Cerebellar cortex (tissue), 1 donor: ENCODE measurements at regions not wholly inside any gene's neighbourhood (a gene's known extent, or its start where the extent isn't known, plus 50 kb on each side); places are given as distances from the start of the nearest gene placed in this dataset.

ENCODE experiments used
- DNase-seq: peaks from one replicate; pipeline ENCODE4 v3.0.0-alpha.2; 2015; ENCODE audit warnings: low spot score

DNA sequence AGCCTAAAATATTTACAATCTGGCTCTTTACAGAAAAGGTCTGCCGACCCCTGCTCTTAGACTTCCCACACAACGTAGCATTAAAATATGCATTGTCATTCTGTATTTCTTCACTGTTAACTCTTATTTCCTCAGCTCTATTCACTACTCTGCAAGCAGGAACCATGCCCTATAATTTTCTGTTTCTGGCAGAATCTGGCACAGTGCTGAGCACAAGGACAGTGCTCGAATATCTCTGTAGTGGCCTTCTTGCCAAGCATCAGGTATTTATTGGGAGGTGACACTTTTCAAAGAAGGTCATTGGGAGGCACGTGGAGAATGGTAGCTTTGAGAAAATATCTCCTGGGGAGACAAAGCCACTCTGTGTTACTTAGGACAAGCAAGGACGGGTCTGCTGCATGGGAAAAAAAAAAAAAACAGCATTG is 77.9 kb downstream of the PSMG1 start:
- DNase-seq: no peak

DNA sequence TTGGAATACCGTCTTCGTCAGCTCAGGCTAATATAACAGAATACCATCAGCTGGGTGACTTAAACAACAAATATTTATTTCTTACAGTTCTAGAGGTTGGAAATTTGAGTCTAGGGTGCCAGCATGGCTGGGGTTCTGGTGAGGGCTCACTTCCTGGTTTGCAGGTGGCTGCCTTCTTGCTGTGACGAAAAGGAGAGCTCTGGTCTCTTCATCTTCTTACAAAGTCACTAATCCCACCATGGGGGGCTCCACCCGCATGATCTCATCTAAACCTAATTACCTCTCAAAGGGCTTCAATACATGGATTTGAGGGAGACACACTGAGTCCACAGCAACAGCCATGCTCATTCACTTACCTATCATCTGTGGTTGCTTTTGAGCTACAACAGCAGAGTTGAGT is 78.3 kb downstream of the PSMG1 start:
- no peak for DNase-seq

DNA sequence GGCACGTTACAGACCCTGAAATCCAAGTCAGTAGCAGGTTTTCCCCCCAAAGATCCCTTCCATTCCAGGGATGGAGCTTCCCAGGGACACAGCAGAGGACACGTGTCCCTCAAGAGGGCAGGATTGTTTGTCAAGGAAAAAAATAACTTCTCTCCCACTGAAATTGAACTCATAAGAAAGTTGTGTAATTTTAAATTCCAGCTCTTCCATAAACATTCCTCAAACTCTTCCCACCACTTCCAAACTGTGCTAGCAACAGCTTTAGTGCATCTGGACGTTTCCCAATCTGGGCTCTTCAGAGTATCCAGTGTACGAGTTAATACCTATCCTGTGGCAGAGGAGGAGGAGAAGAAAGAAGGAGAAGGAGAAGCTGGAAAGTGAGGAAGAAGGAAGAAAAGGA is 79.6 kb downstream of the PSMG1 start:
- DNase-seq: no peak

DNA sequence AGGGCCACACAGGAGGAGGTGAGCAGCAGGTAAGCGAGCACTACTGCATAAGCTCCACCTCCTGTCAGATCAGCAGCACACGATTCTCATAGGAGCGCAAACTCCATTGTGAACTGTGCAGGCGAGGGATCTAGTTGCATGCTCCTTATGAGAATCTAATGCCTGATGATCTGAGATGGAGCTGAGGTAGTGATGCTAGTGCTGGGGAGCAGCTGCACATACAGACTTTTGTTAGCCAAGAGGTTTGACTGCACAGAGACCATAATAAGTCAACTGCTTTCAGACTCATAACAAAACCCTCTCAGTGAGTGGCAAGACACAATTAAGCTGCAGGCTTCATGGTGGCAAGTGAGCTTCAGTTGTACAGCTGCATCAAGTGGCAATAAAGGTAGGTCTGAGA is 83.4 kb downstream of the PSMG1 start:
- no peak for DNase-seq

DNA sequence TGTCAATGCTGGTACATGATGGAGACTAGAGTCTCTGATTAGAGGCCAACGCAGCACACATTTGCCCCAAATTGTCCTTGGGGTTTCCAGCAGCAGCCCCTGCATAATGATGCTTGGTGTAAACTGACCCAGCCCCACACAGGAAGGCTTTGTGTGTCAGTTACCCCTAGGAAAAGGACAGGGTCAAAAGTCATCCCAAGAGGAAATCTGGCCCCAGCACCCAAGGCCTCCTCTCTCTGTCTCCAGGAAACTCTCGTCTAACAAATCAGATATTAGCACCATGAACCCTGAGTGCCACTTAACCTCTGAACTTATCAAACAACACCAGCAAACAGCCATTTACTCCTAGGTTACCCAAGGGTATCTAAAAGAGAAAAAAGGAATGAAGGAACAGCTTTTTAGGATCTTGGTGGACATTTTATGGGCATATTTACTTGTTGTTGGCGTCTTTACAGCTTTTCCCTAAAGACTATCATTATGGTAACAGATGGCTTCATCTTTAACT is 84.5 kb downstream of the PSMG1 start:
- no peak for DNase-seq

DNA sequence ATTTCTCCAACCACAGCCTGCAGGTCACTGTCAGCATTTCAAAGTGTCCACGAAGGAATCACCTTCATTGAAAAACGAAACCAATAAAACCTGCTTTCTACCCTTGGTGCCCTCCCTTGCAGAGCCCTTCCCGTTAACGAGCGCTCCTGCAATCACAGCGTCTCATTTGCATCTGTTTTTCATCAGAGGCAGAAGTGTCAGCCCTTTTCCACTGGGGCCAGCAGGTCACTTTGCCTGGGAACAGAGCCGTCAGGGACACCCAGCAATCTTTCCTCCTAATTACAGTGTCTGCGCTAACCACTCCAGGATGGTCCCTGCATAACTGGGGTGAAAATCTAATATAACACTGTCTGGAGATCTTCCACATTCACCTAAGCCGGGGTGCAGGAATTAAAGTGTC is 85.3 kb downstream of the PSMG1 start:
- no peak for DNase-seq

DNA sequence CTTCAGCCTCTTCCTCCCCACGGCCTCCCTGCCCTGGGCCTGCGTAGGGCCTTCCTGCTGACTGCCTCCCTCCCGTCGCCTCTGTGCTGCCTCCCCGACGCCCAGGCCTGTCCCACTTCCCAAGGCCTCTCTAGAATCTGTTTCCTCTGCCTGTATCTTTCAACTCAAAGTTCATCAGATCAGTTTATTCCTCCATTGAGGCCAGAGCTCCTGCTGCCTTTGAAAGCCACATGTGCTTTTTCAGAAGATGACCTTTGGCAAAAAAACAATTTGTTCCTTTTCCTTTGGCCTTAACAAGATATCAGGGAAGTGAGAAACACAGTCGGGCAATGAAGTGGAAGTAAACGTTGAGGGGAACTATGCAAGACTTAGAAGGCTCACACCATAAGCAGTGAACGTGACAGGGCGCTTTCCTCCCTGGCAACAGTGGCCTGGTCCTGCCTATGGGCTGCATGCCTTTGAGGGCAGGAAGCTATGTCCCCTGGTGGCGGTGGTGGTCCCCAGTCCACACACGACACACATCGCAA is 85.9 kb downstream of the PSMG1 start:
- no peak for DNase-seq

DNA sequence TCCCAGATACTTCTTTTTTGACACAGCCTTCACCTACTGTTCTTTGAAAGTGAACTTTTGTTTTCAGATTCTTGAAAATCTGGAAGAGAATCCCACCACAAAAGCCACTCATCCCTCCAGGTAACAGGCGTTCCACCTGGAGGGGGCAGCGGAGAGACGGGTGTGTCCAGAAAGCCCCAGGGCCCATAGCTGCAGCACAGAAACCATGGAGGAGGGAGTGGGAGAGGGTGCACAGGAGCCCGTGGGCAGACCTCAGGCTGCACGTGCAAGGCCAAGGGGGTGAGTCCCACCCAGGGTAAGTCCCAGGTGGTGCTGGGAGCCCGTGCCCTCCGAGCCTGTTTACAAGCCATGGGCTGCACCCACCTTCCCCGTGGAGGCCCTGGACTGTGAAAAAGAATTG is 86.5 kb downstream of the PSMG1 start:
- DNase-seq: no peak

DNA sequence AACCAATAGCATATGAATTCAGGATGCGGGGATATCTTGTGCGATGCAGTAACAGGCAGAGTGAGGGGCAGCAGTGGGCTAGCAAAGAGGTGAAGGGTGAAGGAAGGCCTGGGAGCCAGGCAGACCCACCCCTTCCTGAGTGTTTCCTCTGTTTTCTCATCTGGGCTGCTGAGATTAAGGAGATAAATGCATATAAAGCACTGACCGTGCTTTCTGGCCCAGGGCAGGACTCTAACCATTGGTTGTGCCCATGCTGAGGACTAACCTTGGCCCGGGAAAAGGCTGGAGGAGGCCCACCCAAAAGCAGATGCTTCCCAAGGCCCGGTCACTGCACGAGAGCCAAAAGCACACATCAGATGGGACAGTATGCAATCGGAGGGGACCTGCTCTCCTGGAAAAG is 87.6 kb downstream of the PSMG1 start:
- no peak for DNase-seq

DNA sequence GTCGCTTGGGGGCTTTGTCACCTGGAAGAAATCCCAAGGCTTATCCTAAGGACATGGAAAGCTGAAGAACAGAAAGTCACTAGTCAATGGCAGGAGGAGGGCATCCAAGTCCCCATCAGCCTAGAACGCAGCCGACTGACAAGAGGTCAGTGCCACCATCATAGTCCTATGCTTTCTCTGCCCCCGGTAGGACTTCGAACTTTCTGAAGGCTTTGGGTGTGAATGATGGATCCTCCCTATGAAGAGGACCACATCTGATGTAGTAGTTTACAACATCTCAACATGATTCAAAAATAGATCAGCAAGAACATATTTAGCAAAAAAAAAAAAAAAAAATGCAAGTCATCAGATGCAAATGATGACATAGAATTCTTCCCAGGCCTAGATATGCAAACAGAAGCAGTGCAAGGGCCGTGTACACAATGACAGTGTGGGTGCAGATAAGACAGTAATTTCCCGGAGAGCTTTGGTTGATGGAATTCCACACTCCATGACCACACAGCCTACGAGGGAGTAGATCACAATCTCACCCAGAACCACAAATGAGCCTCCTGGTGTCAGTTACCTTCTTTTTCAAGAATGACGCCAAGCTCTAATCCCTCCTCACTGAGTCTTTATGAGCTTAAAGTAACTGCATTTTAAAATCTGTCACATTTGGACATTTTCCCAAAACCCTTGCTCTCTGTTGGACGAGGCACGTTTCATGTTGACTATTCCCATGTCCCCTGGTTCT is 88.2 kb downstream of the PSMG1 start:
- no peak for DNase-seq

DNA sequence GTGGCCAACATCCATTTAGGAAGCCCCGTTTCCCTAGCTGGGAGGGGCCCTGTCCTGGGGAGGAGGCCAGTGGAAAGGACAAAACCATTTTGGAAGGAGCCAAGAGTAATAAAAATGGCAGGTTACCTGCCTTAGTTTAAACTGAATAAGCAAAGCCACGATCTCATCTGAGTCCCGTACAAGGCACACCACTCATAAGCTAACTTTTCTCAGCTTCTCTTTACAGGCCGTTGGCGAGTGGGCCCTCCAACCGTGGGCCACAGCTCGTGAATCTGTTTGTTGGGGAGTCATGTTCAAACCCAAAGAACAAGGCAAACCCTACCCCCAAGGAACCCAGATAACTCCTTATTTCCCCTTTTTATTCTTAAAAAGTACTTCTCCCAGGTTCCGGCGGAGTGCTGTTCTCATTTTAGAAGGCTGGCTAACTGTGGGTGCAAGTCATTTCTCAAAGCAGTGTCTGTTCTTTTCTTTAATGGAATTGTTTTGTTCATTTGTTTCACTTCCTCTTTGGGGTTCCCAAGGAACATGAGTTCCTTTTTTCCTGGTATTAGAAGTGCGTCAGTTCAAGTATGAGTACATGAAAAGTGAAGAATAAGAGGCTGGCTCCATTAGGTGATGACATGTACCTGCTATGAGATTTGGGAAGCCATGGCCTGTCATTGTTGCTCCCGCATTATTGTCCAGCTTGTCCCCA is 89.0 kb downstream of the PSMG1 start:
- no peak for DNase-seq

DNA sequence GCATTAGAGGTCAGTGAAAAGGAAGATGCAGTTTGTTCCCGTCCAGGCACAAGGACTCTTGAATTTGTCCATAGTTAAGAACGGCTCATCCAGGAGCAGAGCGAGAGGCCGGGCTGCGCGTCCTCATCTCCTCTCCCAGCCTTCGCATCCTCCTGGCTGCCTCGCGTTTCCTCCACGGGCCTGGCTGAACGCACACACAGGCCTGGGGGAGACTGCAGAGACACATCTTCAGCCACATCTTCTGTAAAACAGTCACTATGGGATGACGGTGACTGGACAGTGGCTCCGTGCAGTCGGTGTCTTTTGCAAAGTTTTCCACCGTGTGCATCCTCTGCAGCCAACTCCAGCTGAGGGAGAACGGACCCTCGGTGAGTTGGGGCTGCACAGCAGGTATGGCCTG is 89.7 kb downstream of the PSMG1 start:
- no peak for DNase-seq

DNA sequence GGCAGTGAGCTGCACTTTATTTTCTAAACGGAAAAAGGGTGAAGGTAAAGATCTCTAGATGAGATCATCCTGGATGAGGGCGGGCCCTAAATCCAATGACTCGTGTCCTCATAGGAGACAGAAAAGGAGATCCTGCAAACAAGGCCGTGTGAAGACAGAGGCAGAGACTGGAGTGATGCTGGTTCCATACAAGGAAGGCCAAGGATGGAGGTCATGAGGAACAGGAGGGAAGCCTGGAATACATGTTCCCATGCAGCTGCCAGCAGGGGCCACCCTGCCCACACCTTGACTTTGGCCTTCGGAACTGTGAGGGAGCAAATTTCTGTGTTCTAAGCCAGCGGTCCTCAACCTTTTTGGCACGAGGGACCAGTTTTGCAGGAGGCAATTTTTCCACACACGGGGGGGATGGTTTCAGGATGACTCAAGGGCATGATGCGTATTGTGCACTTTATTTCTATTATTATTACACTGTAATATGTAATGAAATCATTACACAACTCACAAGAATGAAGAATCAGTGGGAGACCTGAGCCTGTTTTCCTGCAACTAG is 94.3 kb downstream of the PSMG1 start:
- DNase-seq: no peak

DNA sequence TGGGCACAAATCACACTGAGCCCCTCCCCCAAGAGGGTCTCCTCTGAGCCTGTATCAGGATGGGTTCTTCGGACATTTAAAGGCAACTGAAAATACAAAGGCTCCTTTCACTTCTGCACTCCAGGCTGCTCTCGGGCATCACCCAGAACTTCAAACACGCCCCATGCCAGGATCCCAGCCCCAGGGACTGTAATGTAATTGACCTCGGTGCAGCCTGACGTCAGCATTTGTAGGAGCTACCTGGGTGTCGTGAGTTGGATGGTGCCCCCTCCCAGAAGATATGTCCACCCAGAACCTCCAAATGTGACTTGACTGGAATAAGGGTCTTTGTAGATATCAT is 95.2 kb downstream of the PSMG1 start:
- DNase-seq: no peak

DNA sequence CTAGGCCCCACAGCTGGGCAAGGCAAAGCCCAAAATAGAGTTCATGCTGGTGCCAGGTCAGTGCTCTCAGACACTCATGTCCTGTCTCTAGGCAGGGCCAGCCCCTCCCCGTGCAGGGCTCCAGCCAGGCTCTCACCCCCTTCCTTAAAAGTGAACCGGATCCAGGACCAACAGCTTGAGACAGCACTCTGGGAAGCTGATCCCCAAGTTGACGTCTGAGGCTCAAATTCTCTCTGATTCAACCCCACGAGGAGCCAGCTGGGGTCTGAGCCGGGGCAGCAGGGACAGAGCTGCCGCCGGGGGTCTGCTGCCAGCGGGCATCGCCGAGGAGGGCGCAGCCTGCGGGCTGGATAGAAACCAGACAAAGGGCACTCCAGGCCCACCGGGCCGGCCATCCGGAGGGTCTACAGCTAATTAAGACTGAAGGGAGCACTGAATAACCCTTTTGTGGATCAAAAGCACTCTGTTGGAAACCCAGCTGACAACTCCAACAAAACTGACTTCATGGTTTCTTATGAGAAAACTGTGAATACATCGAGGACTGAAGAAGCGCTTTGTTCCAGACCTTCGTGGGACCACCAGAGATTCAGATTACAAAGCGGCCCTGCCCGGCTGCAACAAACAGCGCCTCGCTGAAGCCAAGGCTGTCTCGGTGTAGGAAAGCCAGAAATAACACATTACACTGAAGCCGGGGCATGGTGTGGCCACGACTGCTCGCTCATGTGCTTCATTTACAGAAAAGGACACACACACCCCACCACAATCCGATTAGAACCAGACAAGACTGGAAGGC is 95.8 kb downstream of the PSMG1 start:
- no peak for DNase-seq

DNA sequence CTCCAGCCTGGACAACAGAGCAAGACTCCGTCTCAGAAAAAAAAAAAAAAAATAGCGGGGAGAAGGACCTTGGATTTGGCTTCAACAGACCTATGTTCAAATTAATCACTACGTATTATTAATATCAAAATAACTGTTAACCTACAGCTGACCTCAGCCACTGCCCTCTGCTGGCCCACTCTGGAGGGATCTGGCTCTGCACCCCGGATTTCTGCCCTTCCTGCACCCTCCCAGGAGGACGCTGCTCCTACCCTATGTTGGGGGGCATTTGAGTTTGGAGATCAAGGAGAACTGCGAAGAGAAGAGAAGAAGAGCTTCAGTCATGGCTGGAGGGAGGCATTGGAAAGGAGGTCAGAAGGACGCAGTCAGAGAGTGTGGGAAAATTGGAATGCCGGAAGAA is 96.7 kb downstream of the PSMG1 start:
- no peak for DNase-seq

DNA sequence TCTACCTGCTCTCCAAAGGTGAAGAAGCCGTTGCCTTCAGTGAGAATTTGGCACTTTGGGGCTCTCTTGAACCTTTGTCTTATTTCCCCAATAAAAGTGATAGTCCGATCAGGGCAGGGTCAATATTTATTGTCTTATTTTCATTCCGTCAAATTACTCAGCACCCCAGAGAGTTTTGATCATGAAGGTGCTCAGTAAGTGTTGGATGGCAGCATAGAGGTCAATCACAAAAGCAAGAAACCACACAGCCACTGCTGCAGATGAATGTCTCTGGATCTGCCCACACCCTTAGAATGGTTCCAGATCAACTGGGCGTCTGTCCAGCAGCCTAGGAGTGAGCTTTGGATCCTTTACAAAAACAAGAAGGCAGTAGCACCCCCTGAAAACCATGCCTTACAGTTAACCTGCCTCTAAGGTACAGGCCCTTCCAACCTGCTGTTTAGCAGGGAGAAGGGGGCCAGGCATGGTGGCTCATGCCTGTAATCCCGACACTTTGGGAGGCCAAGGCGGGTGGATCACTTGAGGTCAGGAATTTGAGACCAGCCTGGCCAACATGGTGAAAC is 97.3 kb downstream of the PSMG1 start:
- DNase-seq: no peak

DNA sequence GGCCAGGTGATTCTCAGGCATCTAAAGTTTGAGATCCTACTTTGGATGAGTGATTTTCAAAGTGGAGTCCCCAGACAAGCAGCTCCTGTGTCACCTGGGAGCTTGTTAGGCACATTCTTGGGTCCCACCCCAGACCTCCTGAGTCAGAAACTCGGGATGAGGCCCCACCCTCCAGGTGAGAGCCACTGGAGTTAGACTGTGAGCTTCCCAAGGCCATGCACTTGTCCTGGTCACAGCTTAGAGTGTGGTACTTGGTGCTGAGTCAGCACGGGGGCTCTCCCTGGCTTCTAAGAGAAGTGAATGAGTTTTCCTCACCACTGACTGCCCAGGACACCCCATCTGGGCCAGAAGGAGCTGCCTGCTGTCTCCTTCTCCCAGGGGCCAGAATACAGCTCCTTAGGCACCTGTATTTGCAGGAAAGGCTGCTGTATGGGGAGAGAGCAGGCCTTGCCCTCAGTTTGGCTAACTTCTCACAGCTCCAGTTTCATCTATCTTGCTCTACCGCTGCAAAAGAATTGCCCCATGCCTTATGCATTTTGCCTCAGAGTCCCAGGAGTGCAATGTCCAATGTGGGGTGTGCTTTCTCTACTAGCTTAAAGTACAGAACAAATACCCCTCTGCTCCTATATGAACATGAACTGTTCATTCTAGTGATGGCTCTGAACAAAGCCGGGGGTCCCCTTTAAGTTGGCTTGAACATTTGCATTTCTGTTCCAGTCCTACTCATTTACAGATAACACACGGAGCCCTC is 98.1 kb downstream of the PSMG1 start:
- no peak for DNase-seq

DNA sequence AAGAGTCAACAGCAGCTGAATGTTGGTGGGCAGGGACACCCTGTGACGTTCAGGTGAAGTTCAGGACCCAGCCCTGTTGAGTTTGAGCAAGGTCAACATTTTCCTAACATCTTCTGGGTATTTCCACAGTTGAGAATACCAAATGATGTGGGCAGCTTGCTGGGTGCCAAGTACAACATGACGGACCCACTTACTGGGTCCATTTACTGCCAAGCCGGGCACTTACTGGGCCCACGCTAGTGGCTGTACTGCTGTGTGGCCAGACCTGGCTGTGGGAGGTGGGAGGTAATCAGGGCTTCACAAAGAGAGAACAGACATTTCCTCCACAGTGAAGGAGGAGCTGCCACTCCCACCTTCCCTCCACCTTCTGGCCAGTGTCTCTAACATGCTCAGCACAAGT is 99.2 kb downstream of the PSMG1 start:
- no peak for DNase-seq

DNA sequence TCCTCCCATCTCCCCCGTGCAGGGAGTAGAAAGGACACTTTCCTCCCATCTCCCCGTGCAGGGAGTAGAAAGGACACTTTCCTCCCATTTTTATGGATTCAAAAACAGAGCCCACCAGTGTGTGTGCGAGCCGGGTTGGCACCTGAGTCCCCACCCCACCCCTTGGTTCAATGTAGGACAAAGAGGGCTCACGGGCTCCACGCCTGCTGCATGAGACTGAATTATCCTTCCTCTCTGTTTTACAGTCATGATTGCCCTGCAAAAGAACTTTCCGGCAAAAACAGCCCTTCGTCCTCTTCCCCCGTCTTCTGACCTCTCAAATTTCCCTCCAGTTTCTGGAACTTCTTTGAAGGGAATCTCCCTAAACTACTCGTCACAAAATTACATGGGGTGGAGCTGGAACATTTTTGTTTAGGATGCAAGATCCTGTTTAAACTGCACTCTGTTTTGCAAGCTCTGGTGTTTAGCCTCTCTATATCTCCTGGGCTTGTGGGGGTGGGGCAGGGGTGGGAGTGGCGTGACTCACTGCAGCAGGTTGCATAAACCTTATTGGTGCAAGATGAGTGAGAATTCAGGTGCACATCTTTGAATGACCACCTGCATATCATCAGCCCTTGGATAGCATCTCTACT is 99.8 kb downstream of the PSMG1 start:
- no peak for DNase-seq
